ENCODE measurements at regions not wholly inside any gene's neighbourhood (a gene's known extent, or its start where the extent isn't known, plus 50 kb on each side); places are given as distances from the start of the nearest gene placed in this dataset.
A peak's percentile ranks its signal among the peaks of the same experiment; 100 is the strongest.

- TF ChIP-seq HOXB13 (CRISPR knock-in tag; IDR thresholded peaks at IDR 0.05; ENCODE audit: low read depth) = no peak
Measured at GRCh38 chr12:83759906-83760305, 1073.2 kb downstream of the TMTC2 start (continued).

GRCh38 chr12:83758888-83759631 lies 1072.4 kb downstream of the TMTC2 start:
- FAIRE-seq (peak; percentile 56), DNase-seq (ENCODE audit: low read depth in 1 of 2, low spot score in 1 of 2) (no peak), ATAC-seq (no peak)
- ChIA-PET POLR2A (no interaction called here), CTCF (no interaction called here)
- Histone ChIP-seq H3K9me3 (no peaks in the 10 kb centered on the region), H3K4me3 (no peak overlapping the region), H3K4me1 (no peaks in the 10 kb centered on the region), H3K27ac (no peak overlapping the region), H3K4me2 (no peak overlapping the region)
- no peak for TF ChIP-seq SMC3 (IDR thresholded peaks at IDR 0.05)
- 21% methylated on average over 5 of the region's 5 CpGs for WGBS (ENCODE audit: missing lambda C conversion rate)

- FAIRE-seq (no peak), DNase-seq (ENCODE audit: low read depth in 1 of 2, low spot score in 1 of 2) (no peak), ATAC-seq (no peak)
- TF ChIP-seq RARB (CRISPR knock-in tag; IDR thresholded peaks at IDR 0.05) = no peak
- no peak for TF ChIP-seq HES2 (IDR thresholded peaks at IDR 0.05)
- TF ChIP-seq CTCF (IDR thresholded peaks at IDR 0.05) = no peak
- TF ChIP-seq RFX5 (IDR thresholded peaks at IDR 0.05) = no peak
- no peak for TF ChIP-seq KDM5A (IDR thresholded peaks at IDR 0.05)
- no peak for TF ChIP-seq NFE2L2 (conservative IDR thresholded peaks at IDR 0.05; ENCODE audit: low read length)
- no peak for TF ChIP-seq FOXS1 (CRISPR knock-in tag; IDR thresholded peaks at IDR 0.05)
- TF ChIP-seq MAFK (IDR thresholded peaks at IDR 0.05; ENCODE audit: partially characterized antibody) = peak; percentile 84
- no peak overlapping the region for H3K27ac ChIP-seq
- no peak overlapping the region for H3K4me2 ChIP-seq
- H3K4me3 ChIP-seq = no peak overlapping the region
- ChIA-PET CTCF (no interaction called here), POLR2A (no interaction called here)
- H3K9me3 ChIP-seq = no peaks in the 10 kb centered on the region
- H3K4me1 ChIP-seq = no peaks in the 10 kb centered on the region
- WGBS (ENCODE audit: missing lambda C conversion rate) = 37% methylated on average over 1 of the region's 1 CpG
Measured at GRCh38 chr12:83753904-83754303, 1067.2 kb downstream of the TMTC2 start.

GRCh38 chr12:83753205-83753604 lies 1066.5 kb downstream of the TMTC2 start:
- WGBS (ENCODE audit: missing lambda C conversion rate) = 33% methylated on average over 3 of the region's 3 CpGs
- no peak overlapping the region for H3K4me2 ChIP-seq
- DNase-seq (ENCODE audit: low read depth in 1 of 2, low spot score in 1 of 2) (no peak), FAIRE-seq (no peak), ATAC-seq (no peak)
- TF ChIP-seq RFX5 (IDR thresholded peaks at IDR 0.05) (no peak), NPAS2 (CRISPR knock-in tag; IDR thresholded peaks at IDR 0.05; ENCODE audit: borderline replicate concordance) (no peak), RNF2 (IDR thresholded peaks at IDR 0.05; ENCODE audit: borderline replicate concordance, low read depth) (no peak), USF2 (IDR thresholded peaks at IDR 0.05) (no peak)
- H3K9me3 ChIP-seq = no peaks in the 10 kb centered on the region
- CTCF ChIA-PET = no interaction called here
- H3K27ac ChIP-seq = no peak overlapping the region
- no peaks in the 10 kb centered on the region for H3K4me1 ChIP-seq
- POLR2A ChIA-PET = no interaction called here
- no peak overlapping the region for H3K4me3 ChIP-seq

- FAIRE-seq (no peak), ATAC-seq (no peak), DNase-seq (ENCODE audit: low read depth in 1 of 2, low spot score in 1 of 2) (no peak)
- H3K27ac ChIP-seq = no peak overlapping the region
- 51% methylated on average over 3 of the region's 3 CpGs for WGBS (ENCODE audit: missing lambda C conversion rate)
- ChIA-PET CTCF (no interaction called here), POLR2A (no interaction called here)
- no peak overlapping the region for H3K4me3 ChIP-seq
- no peak overlapping the region for H3K4me2 ChIP-seq
- H3K4me1 ChIP-seq = no peaks in the 10 kb centered on the region
- no peaks in the 10 kb centered on the region for H3K9me3 ChIP-seq
- TF ChIP-seq ZSCAN20 (CRISPR knock-in tag; IDR thresholded peaks at IDR 0.05) = no peak
- TF ChIP-seq CBX8 (IDR thresholded peaks at IDR 0.05) = no peak
- no peak for TF ChIP-seq NPAS2 (CRISPR knock-in tag; IDR thresholded peaks at IDR 0.05; ENCODE audit: borderline replicate concordance)
- TF ChIP-seq BHLHE40 (IDR thresholded peaks at IDR 0.05; ENCODE audit: low read depth, low read length) = no peak
- no peak for TF ChIP-seq RCOR1 (IDR thresholded peaks at IDR 0.05; ENCODE audit: low read depth, low read length)
- TF ChIP-seq ELK1 (IDR thresholded peaks at IDR 0.05; ENCODE audit: low read depth, low read length) = no peak
- TF ChIP-seq SMC3 (IDR thresholded peaks at IDR 0.05) = no peak
- no peak for TF ChIP-seq MAFK (IDR thresholded peaks at IDR 0.05; ENCODE audit: partially characterized antibody)
Measured at GRCh38 chr12:83739607-83740006, 1052.9 kb downstream of the TMTC2 start.

All from A549 (cell line).